ENCODE measurements at regions not wholly inside any gene's neighbourhood (a gene's known extent, or its start where the extent isn't known, plus 50 kb on each side); places are given as distances from the start of the nearest gene placed in this dataset.
A peak's percentile ranks its signal among the peaks of the same experiment; 100 is the strongest.

DNA sequence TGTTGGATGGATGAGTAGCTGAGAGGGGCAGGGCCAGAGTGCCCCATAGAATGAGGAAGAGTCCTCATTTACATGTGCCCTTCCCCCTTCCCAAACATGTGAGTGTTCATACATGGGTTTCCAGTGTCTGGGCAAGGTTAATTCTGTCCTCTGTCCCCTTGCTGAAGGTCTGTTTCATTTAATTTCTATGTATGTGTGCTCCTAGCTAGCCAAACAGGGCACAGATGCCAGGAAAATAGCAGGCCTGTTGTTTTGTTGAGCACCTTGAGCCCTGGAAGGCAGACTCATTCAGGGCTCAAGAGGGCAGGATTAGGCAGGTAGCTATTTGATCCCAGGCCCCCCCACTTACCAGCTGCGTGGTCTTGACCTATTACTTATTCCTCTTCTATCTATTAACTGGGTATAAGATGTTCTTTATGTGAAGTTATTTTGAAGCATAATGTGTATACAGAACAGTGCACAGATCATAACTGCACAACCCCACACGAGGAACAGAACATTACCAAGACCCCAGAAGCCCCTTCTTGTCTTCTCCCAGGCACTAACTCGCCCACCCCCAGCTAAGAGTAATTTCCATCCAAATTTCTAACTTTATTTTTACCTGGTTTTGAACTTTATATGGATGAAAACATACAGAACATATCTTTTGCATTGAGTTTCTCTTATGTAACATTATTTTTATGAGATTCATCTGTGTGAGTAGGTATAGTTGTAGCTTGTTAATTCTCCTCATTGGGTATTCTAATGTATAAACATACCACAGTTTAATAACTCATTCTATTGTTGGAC, 164.3 kb downstream of the RPIA start:
- no peak for DNase-seq (ENCODE audit: low read depth)
- in situ Hi-C loops (cut with HindIII; ENCODE audit: low pct_unique_long_range_greater_than_20kb, low sequenced_read_pairs): no loop called here

- in situ Hi-C loops (cut with HindIII; ENCODE audit: low pct_unique_long_range_greater_than_20kb, low sequenced_read_pairs): no loop called here
Measured at GRCh38 chr2:88856409-88857135, 165.1 kb downstream of the RPIA start.

GRCh38 chr2:88857274-88857741, 165.8 kb downstream of the RPIA start:
- no peak for DNase-seq (ENCODE audit: low read depth)
- in situ Hi-C loops (cut with HindIII; ENCODE audit: low pct_unique_long_range_greater_than_20kb, low sequenced_read_pairs): no loop called here

More at GRCh38 chr2:88856409-88857135, 165.1 kb downstream of the RPIA start:
- DNase-seq (ENCODE audit: low read depth): no peak

- in situ Hi-C loops (cut with HindIII; ENCODE audit: low pct_unique_long_range_greater_than_20kb, low sequenced_read_pairs): no loop called here
- peak; percentile 93 for DNase-seq (ENCODE audit: low read depth)
Measured at GRCh38 chr2:88857951-88858411, 166.5 kb downstream of the RPIA start.

GRCh38 chr2:88859461-88859860, 168.0 kb downstream of the RPIA start:
- DNase-seq (ENCODE audit: low read depth): no peak
- in situ Hi-C loops (cut with HindIII; ENCODE audit: low pct_unique_long_range_greater_than_20kb, low sequenced_read_pairs): no loop called here

DNA sequence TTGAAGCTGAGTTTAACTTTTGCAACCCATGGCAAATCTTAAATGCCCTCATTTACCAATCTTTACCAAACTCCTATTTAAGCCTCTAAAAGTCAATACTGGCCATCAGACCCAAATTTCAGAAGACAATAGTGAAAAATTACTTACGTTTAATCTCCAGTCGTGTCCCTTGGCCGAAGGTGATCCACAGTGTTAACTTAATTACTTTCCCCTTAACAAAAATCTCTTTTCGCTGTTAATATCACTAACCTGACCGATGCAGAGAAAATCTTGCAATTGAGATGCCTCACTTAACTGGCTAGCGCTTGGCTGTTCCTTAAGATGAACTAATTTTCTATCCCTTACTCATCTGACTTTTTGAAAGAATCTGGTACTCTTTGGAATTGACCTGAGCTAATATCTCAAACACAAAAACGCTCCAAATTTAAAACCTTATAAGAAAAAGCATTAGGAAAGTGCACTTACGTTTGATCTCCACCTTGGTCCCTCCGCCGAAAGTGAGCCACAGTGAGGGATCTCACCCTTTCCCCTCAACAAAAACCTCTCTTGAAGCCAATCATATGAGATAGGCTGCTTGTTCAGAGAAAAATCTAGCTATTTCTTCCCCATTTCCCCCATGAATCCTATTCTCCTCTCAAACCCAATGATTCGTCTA, 169.1 kb downstream of the RPIA start:
- in situ Hi-C loops (cut with HindIII; ENCODE audit: low pct_unique_long_range_greater_than_20kb, low sequenced_read_pairs): no loop called here
- no peak for DNase-seq (ENCODE audit: low read depth)

DNA sequence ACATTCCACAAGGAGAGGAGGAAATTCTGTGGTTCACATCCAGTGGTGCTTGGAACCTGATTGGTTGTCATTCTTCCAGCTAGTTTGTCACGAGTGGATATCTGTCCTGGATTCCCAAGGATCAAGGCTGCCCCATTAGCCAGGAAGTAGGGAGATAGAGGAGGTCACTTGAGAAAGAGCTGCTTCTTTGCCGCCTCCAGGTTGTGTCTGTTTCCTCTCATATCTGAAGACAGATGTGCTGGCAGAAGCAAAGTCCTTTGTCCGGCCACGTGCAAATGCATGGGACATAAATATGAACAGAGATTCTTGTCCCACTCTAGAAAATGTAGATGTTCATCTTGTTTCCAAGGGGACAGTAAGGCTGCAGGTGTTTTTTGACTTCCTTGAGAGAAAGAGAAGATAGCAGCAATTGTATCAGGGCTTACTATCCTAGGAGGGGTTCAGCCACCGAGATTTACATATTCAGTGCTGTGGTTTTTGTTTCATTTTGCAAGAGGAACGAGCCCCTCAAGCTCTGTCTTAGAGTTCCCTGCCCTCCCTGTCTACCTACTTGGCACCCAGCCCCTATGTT, 174.4 kb downstream of the RPIA start:
- DNase-seq (ENCODE audit: low read depth): no peak
- in situ Hi-C loops (cut with HindIII; ENCODE audit: low pct_unique_long_range_greater_than_20kb, low sequenced_read_pairs): no loop called here

GRCh38 chr2:88866756-88867155, 175.3 kb downstream of the RPIA start:
- in situ Hi-C loops (cut with HindIII; ENCODE audit: low pct_unique_long_range_greater_than_20kb, low sequenced_read_pairs): no loop called here
- no peak for DNase-seq (ENCODE audit: low read depth)

- in situ Hi-C loops (cut with HindIII; ENCODE audit: low pct_unique_long_range_greater_than_20kb, low sequenced_read_pairs): no loop called here
- no peak for DNase-seq (ENCODE audit: low read depth)
Measured at GRCh38 chr2:88868861-88869260, 177.4 kb downstream of the RPIA start.

GRCh38 chr2:88870267-88870839, 178.9 kb downstream of the RPIA start:
- in situ Hi-C loops (cut with HindIII; ENCODE audit: low pct_unique_long_range_greater_than_20kb, low sequenced_read_pairs): no loop called here
- DNase-seq (ENCODE audit: low read depth): no peak

DNA sequence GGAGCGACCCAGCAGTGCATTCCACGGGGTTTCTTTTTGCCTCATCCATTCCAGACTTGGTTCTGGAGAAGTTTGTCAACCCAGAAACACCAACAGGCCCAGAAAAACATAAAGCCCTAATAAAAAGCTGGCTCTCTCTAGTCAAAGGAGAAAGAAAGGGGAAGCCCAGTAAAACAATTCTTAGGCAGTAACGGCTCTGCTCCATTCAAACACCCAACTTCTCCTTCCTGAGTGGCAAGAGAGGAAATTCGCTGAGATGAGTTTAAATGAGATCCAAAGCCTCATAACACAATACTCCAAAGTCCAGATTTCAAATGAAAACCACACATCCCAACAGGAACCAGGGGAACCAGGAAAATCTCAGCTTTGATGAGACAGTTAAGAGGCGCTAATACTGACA, 179.9 kb downstream of the RPIA start:
- no peak for DNase-seq (ENCODE audit: low read depth)
- in situ Hi-C loops (cut with HindIII; ENCODE audit: low pct_unique_long_range_greater_than_20kb, low sequenced_read_pairs): no loop called here

GRCh38 chr2:88873620-88874019, 182.1 kb downstream of the RPIA start:
- in situ Hi-C loops (cut with HindIII; ENCODE audit: low pct_unique_long_range_greater_than_20kb, low sequenced_read_pairs): no loop called here
- no peak for DNase-seq (ENCODE audit: low read depth)

DNA sequence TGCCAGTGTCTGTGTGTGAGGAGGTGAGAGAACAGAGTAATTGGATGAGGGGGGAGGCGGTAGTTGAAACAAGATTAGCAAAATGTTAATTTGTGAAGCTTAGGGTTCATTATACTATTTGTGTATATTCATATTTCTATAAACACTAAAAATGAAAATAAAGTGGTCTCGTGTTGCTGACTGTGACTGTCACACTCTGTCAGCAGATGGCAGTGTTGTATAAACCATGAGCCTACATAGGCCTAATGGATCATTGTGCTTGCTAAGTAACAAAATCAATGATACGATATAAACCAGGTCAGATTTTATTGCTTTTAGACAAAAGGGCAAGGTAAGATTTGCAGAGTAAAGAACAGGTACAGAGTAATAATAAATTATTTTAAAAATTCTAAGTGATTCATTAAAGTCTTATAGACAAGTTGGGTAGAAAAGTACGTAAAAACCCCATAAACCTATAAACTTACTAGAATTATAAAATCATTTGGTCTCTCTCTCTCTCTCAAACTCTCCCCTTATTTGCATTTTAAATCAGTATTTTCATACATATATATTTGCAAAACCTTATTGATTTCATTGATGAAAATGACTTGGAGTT, 182.7 kb downstream of the RPIA start:
- peak; percentile 39 for DNase-seq (ENCODE audit: low read depth)
- in situ Hi-C loops (cut with HindIII; ENCODE audit: low pct_unique_long_range_greater_than_20kb, low sequenced_read_pairs): no loop called here

- in situ Hi-C loops (cut with HindIII; ENCODE audit: low pct_unique_long_range_greater_than_20kb, low sequenced_read_pairs): no loop called here
- DNase-seq (ENCODE audit: low read depth): no peak
Measured at GRCh38 chr2:88875736-88876135, 184.3 kb downstream of the RPIA start.

- in situ Hi-C loops (cut with HindIII; ENCODE audit: low pct_unique_long_range_greater_than_20kb, low sequenced_read_pairs): no loop called here
- peak; percentile 62 for DNase-seq (ENCODE audit: low read depth)
Measured at GRCh38 chr2:88880441-88880953, 189.0 kb downstream of the RPIA start.

GRCh38 chr2:88885275-88885674, 193.8 kb downstream of the RPIA start:
- in situ Hi-C loops (cut with HindIII; ENCODE audit: low pct_unique_long_range_greater_than_20kb, low sequenced_read_pairs): no loop called here
- DNase-seq (ENCODE audit: low read depth): no peak

DNA sequence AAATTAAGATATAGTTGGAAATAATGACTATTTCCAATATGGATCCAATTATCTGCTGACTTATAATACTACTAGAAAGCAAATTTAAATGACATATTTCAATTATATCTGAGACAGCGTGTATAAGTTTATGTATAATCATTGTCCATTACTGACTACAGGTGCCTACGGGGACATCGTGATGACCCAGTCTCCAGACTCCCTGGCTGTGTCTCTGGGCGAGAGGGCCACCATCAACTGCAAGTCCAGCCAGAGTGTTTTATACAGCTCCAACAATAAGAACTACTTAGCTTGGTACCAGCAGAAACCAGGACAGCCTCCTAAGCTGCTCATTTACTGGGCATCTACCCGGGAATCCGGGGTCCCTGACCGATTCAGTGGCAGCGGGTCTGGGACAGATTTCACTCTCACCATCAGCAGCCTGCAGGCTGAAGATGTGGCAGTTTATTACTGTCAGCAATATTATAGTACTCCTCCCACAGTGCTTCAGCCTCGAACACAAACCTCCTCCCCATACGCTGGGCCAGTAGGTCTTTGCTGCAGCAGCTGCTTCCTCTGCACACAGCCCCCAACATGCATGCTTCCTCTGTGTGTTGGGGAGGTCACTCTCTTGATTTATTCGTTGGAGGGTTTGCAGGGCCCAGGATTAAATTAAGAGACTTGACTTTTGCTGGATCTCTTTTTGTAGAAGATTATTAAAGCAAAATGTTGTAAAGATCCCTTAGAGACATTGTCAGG, 194.4 kb downstream of the RPIA start:
- in situ Hi-C loops (cut with HindIII; ENCODE audit: low pct_unique_long_range_greater_than_20kb, low sequenced_read_pairs): no loop called here

More for the DNA sequence above, 194.4 kb downstream of the RPIA start:
- DNase-seq (ENCODE audit: low read depth): no peak

Measured in Caki2 (cell line).